Muscle layer of colon (tissue), 2 donors: ENCODE measurements at regions not wholly inside any gene's neighbourhood (a gene's known extent, or its start where the extent isn't known, plus 50 kb on each side); places are given as distances from the start of the nearest gene placed in this dataset.
"Not testable (repeated sequence)": the region's sequence is repeated elsewhere in the genome, so short reads cannot be mapped to it uniquely, and the experiment has no call there.

Experiments used
- H3K27ac ChIP-seq: one replicate; pipeline ENCODE4 v1.7.0; 2013; ENCODE audit warnings: low read depth, mild to moderate bottlenecking, low read length, moderate library complexity
- H3K27me3 ChIP-seq, 2 donors: one replicate each; pipeline ENCODE4 v1.7.0; 2013; ENCODE audit warnings: low read length in 2 of 2, mild to moderate bottlenecking in 2 of 2; ENCODE audit not compliant: insufficient read depth in 2 of 2, control insufficient read depth in 1 of 2
- H3K36me3 ChIP-seq: one replicate; pipeline ENCODE4 v1.7.0; 2013; ENCODE audit warnings: mild to moderate bottlenecking, low read length; ENCODE audit not compliant: insufficient read depth
- H3K4me1 ChIP-seq: one replicate; pipeline ENCODE4 v1.7.0; 2013; ENCODE audit warnings: mild to moderate bottlenecking, low read length; ENCODE audit not compliant: insufficient read depth
- H3K4me3 ChIP-seq, 2 donors: one replicate each; pipeline ENCODE4 v1.7.0; 2013; ENCODE audit warnings: low read length in 2 of 2, low read depth in 1 of 2, mild to moderate bottlenecking in 1 of 2, moderate library complexity in 1 of 2
- H3K9ac ChIP-seq: one replicate; pipeline ENCODE4 v1.7.0; 2013; ENCODE audit warnings: low read length
- H3K9me3 ChIP-seq: one replicate; pipeline ENCODE4 v1.7.0; 2013; ENCODE audit warnings: mild to moderate bottlenecking, low read length
- donor health status: abdominal sarcoma.
- donor health status: Adenocarcinoma of cecum.

GRCh38 chr2:145799595-145800108 lies 1279.7 kb upstream of the ZEB2 start:
- Histone ChIP-seq H3K9me3 (no peaks in the 10 kb centered on the region), H3K36me3 (no peaks in the 10 kb centered on the region), H3K4me1 (no peaks in the 10 kb centered on the region), H3K27me3 (no peaks in the 10 kb centered on the region), H3K27ac (no peak overlapping the region), H3K4me3 (no peak overlapping the region), H3K9ac (no peak overlapping the region)

DNA sequence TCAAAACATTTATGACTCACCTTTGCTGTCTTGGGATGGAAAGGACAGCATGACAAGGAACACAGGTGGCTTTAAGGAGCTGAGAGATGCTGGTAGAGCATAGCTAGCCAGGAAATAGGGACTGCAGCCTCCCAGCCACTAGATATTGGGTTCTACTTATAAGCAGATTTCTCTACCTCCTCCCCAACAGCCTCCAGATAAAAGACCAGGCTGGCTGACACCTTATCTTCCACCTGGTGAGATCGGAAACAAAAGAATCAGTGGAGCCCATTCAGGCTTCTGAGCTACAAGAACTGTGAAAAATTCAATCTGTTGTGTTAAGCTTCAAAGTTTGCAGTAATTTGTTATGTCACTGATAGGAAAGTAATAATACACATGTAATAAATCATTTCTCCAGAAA lies 1278.5 kb upstream of the ZEB2 start:
- no peak overlapping the region for H3K27ac ChIP-seq
- no peaks in the 10 kb centered on the region for H3K9me3 ChIP-seq
- no peak overlapping the region for H3K4me3 ChIP-seq
- H3K4me1 ChIP-seq: no peaks in the 10 kb centered on the region
- H3K27me3 ChIP-seq: no peaks in the 10 kb centered on the region
- no peaks in the 10 kb centered on the region for H3K36me3 ChIP-seq
- no peak overlapping the region for H3K9ac ChIP-seq

DNA sequence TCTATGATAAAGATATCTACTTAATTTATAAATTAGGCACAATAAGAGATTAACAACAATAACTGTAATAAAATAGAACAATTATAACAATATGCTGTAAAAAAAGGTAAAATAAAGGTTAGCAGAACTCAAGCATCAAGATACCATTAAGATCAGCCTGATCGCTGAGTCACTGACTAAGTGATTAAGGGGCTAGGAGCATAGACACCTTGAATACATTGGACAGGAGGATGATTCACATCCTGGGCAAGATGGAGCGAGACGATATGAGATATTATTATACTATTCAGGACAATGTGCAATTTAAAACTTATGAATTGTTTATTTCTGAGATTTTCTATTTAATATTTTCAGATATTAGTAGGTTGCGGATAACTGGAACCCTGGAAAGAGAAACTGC lies 1277.8 kb upstream of the ZEB2 start:
- H3K9ac ChIP-seq: no peak overlapping the region
- H3K4me1 ChIP-seq: no peaks in the 10 kb centered on the region
- H3K9me3 ChIP-seq: no peaks in the 10 kb centered on the region
- H3K4me3 ChIP-seq: no peak overlapping the region
- H3K36me3 ChIP-seq: no peaks in the 10 kb centered on the region
- H3K27me3 ChIP-seq: no peaks in the 10 kb centered on the region
- no peak overlapping the region for H3K27ac ChIP-seq

DNA sequence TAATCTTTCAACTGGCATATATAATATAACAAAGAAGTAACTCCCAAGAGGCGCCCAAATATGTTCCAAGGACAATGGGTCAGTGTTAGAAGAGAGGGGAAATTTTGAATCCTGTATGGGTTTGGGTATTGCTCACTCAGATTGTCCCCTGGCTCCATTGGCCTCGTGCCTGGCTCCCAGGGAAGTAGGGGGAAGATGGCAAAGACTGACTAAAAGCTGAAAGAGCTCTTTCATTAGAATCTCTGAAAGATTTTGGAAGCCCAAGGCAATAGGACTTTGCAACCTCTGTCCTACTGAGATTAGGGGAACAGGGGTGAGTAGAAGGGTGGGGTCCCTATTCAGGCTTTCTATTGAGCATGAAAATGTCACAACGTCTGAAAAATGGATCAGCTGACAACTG lies 1272.8 kb upstream of the ZEB2 start:
- H3K9me3 ChIP-seq: no peaks in the 10 kb centered on the region
- no peaks in the 10 kb centered on the region for H3K4me1 ChIP-seq
- no peak overlapping the region for H3K27ac ChIP-seq
- H3K9ac ChIP-seq: no peak overlapping the region
- no peaks in the 10 kb centered on the region for H3K27me3 ChIP-seq
- H3K36me3 ChIP-seq: no peaks in the 10 kb centered on the region
- no peak overlapping the region for H3K4me3 ChIP-seq

DNA sequence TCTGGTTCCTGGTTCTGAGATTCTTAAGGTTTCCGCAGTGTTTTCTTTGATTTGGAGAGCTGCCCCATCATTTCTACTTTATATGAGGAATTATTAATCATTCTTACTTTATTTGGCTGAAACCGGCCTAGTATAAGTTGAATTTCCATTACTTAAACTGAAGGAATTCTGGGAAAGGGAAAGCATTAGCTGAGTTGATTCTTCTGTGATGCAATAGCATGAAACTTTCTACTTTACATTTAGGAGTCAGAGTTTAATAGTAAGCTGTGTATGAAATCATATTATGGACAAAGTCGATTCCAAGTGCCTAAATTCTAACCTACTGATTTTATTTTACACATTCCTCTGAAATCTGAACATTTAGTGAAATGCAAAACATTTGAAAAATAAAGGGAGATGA lies 1269.7 kb upstream of the ZEB2 start:
- Histone ChIP-seq H3K36me3 (no peaks in the 10 kb centered on the region), H3K27me3 (no peaks in the 10 kb centered on the region)

GRCh38 chr2:145787597-145788361 lies 1267.9 kb upstream of the ZEB2 start:
- H3K27ac ChIP-seq, H3K36me3 ChIP-seq, H3K9ac ChIP-seq, H3K4me3 ChIP-seq, H3K9me3 ChIP-seq, H3K4me1 ChIP-seq, H3K27me3 ChIP-seq: not testable (repeated sequence)

More for the DNA sequence above, 1269.7 kb upstream of the ZEB2 start:
- no peak overlapping the region for H3K9ac ChIP-seq
- H3K4me3 ChIP-seq: no peak overlapping the region
- no peaks in the 10 kb centered on the region for H3K9me3 ChIP-seq
- no peaks in the 10 kb centered on the region for H3K4me1 ChIP-seq
- no peak overlapping the region for H3K27ac ChIP-seq

GRCh38 chr2:145782607-145783006 lies 1262.7 kb upstream of the ZEB2 start:
- not testable (repeated sequence) for H3K27ac ChIP-seq, H3K27me3 ChIP-seq, H3K9ac ChIP-seq, H3K4me3 ChIP-seq, H3K4me1 ChIP-seq, H3K36me3 ChIP-seq, H3K9me3 ChIP-seq

GRCh38 chr2:145777914-145778313 lies 1258.0 kb upstream of the ZEB2 start:
- no peaks in the 10 kb centered on the region for H3K36me3 ChIP-seq

DNA sequence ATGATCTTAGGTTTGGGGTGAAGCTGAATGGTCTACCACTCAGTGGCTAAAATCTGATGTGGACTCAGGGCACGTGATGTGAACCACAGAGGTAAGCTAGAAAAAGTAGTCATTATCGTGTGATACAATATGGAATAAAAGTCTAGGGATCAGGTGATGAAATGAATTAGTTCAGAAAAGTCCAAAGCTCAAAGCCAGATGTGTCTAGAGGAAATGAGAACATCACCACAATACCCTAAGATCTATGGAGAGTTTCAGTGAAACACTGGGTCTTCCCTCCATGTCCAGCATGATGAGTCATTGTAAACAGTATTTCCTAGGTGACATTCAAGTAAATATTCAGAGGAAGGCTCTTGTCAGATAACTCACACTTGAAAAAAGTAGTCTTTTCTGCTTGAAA lies 1257.4 kb upstream of the ZEB2 start:
- Histone ChIP-seq H3K36me3 (no peaks in the 10 kb centered on the region), H3K4me3 (no peak overlapping the region), H3K9me3 (no peaks in the 10 kb centered on the region), H3K27me3 (no peaks in the 10 kb centered on the region), H3K9ac (no peak overlapping the region), H3K4me1 (no peaks in the 10 kb centered on the region), H3K27ac (no peak overlapping the region)

More at GRCh38 chr2:145777914-145778313, 1258.0 kb upstream of the ZEB2 start:
- H3K4me3 ChIP-seq: no peak overlapping the region
- H3K27ac ChIP-seq: no peak overlapping the region
- no peaks in the 10 kb centered on the region for H3K9me3 ChIP-seq
- H3K9ac ChIP-seq: no peak overlapping the region
- H3K27me3 ChIP-seq: no peaks in the 10 kb centered on the region
- H3K4me1 ChIP-seq: no peaks in the 10 kb centered on the region

DNA sequence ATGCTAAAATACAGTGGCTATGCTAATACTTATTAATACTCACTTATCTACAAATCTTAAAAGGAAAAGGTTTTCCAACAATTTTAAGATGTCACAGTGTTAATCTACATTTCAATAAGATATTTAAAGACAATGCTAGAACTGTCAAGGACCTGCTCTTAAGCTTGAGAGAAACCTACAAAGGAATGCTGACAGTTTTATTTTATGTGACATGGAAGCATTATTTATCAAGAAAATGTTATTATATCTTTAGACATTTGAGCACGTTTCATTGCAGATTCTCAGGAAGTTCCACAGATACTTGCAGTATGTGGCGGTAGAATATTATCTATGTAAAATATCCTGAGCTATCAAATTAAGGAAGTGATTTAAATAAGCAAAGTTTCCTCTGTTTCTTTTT lies 1255.7 kb upstream of the ZEB2 start:
- H3K27me3 ChIP-seq: no peaks in the 10 kb centered on the region
- no peak overlapping the region for H3K4me3 ChIP-seq
- H3K4me1 ChIP-seq: no peaks in the 10 kb centered on the region
- no peak overlapping the region for H3K9ac ChIP-seq
- H3K36me3 ChIP-seq: no peaks in the 10 kb centered on the region
- H3K27ac ChIP-seq: no peak overlapping the region
- H3K9me3 ChIP-seq: no peaks in the 10 kb centered on the region

DNA sequence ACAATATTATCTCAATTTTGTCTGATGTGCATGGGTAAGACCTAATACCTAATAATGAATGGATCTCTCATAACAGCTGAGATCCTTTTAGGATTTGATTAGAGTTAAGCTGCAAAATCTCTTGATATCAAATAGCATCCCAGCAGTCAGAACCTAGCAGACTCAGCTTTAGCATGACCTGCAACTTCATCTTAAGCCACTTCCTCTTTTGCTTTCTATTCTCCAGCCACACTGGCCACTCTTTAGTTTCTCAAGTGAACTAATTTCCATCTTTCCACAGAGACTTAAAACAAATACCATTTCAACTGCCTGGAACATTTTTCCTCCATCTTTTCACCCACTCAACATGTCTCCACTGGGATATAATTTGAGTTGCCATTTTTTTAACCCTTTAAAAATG lies 1251.6 kb upstream of the ZEB2 start:
- Histone ChIP-seq H3K4me3 (no peak overlapping the region), H3K27ac (no peak overlapping the region), H3K27me3 (no peaks in the 10 kb centered on the region), H3K9ac (no peak overlapping the region), H3K9me3 (no peaks in the 10 kb centered on the region), H3K36me3 (no peaks in the 10 kb centered on the region), H3K4me1 (no peaks in the 10 kb centered on the region)
